T47D (cell line): ENCODE measurements at regions not wholly inside any gene's neighbourhood (a gene's known extent, or its start where the extent isn't known, plus 50 kb on each side); places are given as distances from the start of the nearest gene placed in this dataset.
"Not testable (repeated sequence)": the region's sequence is repeated elsewhere in the genome, so short reads cannot be mapped to it uniquely, and the experiment has no call there.

Experiments used
- DNase-seq, 2 experiments: peaks; one replicate each; pipeline versions ENCODE4 v3.0.0 to v3.0.0-alpha.2; 2011 to 2012; ENCODE audit warnings: low read depth in 1 of 2, low spot score in 1 of 2
- JUND ChIP-seq: IDR thresholded peaks from 2 replicates; pipeline ENCODE4 v1.6.1; 2012; ENCODE audit warnings: low read depth
- in situ Hi-C: cut with HindIII; loops from 2 replicates; pipeline ENCODE4 v1.10.0; 2016; ENCODE audit warnings: low sequenced_read_pairs, low pct_unique_long_range_greater_than_20kb

DNA sequence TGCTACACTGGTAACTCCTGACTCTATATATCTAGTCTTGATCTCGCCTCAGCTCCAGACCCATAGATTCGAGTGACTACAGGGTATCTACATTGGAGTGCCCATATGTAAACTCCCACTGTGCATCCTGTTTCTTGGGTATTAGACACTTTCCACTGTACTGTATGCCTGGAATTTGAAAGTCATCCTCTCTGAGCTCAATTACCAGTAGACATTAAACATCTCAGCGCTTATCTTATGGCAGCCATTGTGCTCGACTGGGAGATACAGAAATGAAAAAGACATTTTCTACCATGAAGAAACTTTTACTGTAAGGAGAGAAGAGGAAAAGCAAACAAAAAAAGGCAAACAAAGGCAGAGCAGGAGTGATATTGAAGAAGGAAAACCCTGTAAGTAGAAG, 151.9 kb upstream of the JADE1 start:
- TF ChIP-seq JUND = no peak
- in situ Hi-C loops = no loop called here
- no peak for DNase-seq

DNA sequence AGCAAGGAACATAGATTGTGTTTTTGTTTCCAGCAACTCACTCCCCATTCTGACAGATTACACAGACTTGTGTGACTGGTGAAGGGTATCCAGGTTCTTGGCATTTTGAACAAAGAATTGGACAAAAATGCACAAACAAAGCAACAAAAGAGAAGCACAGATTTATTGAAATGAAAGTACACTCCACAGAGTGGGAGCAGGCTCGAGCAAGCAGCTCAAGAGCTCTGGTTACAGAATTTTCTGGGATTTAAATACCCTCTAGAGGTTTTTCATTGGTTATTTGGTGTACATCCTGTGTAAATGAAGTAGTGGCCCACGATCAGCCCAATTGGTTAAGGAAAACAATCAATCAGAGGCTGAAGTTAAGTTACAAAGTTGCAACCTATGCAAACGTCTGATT, 155.0 kb upstream of the JADE1 start:
- TF ChIP-seq JUND = no peak
- in situ Hi-C loops = no loop called here
- no peak for DNase-seq

DNA sequence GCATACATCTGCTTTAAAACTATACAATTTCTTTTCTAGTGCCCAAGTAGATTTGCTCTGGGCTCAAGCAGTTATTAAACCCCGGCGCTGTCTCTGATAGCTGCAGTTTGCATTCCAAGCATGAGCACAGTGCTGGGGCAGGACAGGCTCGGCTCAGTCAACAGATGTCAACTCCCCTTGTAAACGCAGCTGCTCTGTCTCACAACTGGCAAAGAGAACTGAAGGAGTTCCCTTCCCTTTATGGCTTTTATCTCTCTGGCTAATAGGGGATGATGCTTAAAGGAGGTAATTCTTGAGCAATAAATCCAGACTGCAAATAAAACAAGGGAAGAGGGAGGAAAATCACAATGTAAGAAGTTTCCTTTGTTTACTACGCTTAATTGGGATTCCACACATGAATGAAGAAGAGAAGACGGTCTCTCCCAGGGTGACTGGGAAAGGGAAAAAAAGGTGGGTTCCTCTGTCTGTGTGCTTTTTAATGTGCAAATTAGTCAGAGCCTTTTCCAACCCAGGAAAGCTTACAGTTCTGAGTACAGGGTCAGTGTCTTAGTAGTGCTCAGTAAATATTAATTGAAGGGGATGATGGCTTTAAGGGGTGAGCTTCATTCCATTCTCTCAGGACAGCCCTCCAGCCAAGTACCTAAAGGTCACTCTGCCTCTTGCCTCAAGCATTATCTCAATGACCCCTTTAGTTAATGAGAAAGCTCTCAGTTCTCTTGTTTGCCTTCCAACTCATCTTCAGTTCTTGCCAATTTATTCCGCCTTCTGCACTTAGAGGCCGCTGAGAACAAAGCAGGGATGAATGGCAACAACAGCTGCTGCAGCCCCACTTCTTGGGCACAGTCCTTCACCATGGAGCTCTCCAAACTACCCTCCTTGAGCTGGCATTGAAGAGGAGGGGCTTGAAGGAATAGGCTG, 155.7 kb upstream of the JADE1 start:
- TF ChIP-seq JUND = no peak
- in situ Hi-C loops = no loop called here
- peak in 1 of 2 experiments; percentile 12 for DNase-seq

DNA sequence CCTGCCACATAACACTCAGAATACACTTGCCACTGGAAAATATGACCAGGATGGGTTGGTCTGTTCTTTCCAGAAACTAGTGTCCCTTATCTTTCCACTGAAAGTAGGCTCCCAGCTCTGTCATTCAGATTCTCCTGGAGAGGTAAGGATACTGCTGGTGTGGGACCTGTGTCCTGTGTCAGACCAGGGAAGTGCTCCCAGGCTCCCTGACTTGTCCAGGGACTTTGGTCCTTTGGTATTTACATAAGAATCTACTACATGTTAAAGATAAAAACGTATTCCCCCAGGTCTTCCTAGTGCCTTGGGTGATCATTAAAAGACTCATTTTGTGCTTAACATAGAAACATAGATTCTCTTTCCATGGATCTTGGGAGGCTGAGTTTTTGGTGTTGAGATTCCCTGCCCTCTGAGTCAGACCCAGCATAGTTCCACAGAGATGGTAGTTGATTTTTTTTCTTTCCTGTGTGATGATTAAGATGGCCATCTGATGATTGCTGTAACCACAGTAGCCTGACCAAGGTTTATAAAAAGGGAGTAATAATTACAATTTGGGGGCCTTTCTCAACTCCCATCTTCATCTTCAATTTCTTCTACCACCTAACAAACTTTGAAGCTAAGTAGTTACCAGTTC, 159.8 kb upstream of the JADE1 start:
- in situ Hi-C loops = no loop called here
- TF ChIP-seq JUND = no peak

DNA sequence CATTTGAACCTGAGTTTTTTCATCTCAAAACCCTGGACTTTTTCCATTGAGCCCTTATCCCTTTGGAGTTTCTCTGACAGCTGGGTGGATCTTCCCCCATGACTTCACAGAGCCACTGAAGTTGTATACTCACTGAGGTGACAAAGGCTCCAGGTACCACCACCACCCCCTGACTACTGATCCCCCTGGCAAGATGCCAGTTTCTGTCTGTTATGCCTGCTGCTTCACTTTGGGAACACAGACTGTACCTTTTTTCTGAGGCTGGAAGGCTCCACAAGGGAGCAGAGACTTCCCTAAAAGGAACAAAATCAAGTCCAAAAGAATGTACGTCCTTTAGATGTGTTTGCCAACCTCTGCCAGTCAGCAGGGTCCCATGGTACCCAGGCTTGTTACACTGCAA, 160.3 kb upstream of the JADE1 start:
- in situ Hi-C loops = no loop called here
- DNase-seq = no peak
- no peak for TF ChIP-seq JUND

More for the DNA sequence above, 159.8 kb upstream of the JADE1 start:
- DNase-seq = no peak

- no peak for TF ChIP-seq JUND
- in situ Hi-C loops = no loop called here
- DNase-seq = no peak
These were observed 161.5 kb upstream of the JADE1 start for GRCh38 chr4:128648021-128648420.

DNA sequence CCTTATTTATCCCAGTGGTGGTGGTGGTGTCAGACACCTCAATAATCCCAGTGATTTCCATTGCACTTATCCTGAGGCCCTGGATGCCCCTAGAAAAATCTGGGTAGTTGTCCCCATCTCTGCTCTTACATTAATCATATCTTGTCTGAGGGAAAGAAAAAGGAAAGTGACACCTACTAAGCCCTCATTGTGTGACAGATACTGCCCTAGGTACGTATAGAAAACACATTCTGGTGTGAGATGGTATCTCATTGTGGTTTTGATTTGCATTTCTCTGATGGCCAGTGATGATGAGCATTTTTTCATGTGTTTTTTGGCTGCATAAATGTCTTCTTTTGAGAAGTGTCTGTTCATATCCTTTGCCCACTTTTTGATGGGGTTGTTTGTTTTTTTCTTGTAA, 162.6 kb upstream of the JADE1 start:
- DNase-seq, in situ Hi-C loops: not testable (repeated sequence)

DNA sequence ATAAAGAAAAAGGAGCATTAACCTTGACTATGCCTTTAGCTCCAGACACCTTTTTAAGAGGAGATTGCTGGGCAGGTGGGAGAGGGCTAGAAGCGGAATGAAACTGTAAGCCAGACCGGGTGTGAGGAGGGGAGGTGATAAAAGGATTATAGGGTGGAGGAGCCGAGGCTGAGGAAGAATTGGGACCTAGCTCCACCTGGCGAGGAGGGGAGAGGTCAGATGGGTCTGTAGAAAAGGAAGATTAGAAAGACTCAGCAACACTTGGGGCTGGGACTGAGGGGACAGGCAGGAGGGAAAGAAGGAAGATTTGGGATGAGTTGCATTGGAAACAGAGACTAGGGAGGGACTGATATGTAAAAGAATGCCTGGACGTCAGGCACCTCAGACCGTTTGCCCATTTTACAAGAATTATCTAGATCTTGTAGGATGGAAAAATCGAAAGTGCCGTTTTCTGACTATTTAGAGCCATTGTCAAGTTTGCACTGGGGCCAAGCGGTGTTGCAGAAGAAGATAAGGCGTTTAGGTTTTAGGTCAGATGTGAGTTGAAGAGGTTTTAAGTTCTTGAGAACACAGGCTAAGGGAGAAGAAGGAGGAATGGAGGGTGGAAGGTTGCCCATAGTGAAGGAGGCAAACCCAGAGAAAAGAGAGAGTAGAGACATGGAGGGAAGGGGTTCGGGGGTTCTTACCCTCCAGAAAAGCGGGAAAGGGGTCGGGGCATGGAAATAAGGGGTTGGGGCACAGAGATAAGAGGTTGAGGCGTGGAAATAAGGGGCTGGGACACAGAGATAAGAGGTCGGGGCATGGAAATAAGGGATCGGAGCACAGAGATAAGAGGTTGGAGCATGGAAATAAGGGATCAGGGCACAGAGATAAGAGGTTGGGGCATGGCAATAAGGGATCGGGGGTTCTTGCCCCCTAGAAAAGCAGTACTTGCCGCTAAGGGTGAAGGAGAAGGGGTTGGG, 164.5 kb upstream of the JADE1 start:
- DNase-seq, in situ Hi-C loops: not testable (repeated sequence)

DNA sequence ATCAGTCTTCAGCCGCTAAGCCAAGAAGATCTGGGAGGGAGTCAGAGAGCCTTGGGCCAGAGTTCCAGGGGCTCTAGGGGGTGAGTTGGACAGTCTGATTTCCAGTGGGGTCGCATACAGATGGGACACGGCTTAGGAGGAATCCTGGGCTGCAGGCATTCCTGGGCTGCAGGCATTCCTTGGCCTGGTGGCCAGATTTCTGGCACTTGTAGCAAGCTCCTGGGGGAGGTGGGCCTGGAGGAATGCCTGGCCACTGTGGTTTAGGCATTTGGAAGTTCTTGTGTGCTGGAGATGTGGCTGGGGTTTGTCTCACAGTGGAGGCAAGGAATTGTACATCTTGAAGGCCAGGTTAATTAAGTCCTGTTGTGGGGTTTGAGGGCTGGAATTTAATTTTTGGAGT, 165.4 kb upstream of the JADE1 start:
- DNase-seq, in situ Hi-C loops: not testable (repeated sequence)

DNA sequence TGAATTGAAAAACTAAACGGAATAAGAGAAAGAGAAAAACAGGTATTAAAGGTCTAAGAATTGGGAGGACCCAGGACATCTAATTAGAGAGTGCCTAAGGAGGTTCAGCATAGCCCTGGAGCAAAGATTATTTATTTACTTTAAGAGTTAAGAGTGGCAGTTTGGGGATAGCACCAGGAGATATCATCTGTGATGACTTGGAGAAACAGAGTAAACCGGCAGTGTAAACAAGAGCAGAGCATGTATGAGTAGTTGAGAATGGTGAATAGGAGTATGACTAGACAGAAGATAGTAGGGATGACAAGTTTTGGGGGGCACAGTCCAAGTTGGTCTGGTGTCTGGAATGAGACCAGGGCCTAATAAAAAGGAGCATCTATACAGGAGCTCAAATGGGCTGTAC, 167.9 kb upstream of the JADE1 start:
- DNase-seq, in situ Hi-C loops: not testable (repeated sequence)

GRCh38 chr4:128639541-128640270, 169.8 kb upstream of the JADE1 start:
- in situ Hi-C loops = no loop called here
- no peak for TF ChIP-seq JUND
- DNase-seq = no peak

GRCh38 chr4:128636906-128637305, 172.6 kb upstream of the JADE1 start:
- in situ Hi-C loops = no loop called here
- no peak for TF ChIP-seq JUND
- DNase-seq = no peak
